HFF-Myc (cell line): ENCODE measurements at regions not wholly inside any gene's neighbourhood (a gene's known extent, or its start where the extent isn't known, plus 50 kb on each side); places are given as distances from the start of the nearest gene placed in this dataset.

Experiments used
- DNase-seq: peaks from one replicate; pipeline ENCODE4 v3.0.0-alpha.2; 2011; ENCODE audit warnings: low read depth; ENCODE audit errors: extremely low read depth
- H3K4me3 ChIP-seq: replicated peaks from 2 replicates; pipeline ENCODE4 v1.5.1; 2011; ENCODE audit warnings: low read depth, mild to moderate bottlenecking, control low read depth, low read length
- CTCF ChIP-seq: IDR thresholded peaks from 2 replicates; pipeline ENCODE4 v1.5.1; 2012; ENCODE audit warnings: mild to moderate bottlenecking, low read depth, low read length, control low read depth; ENCODE audit errors: missing control alignments

DNA sequence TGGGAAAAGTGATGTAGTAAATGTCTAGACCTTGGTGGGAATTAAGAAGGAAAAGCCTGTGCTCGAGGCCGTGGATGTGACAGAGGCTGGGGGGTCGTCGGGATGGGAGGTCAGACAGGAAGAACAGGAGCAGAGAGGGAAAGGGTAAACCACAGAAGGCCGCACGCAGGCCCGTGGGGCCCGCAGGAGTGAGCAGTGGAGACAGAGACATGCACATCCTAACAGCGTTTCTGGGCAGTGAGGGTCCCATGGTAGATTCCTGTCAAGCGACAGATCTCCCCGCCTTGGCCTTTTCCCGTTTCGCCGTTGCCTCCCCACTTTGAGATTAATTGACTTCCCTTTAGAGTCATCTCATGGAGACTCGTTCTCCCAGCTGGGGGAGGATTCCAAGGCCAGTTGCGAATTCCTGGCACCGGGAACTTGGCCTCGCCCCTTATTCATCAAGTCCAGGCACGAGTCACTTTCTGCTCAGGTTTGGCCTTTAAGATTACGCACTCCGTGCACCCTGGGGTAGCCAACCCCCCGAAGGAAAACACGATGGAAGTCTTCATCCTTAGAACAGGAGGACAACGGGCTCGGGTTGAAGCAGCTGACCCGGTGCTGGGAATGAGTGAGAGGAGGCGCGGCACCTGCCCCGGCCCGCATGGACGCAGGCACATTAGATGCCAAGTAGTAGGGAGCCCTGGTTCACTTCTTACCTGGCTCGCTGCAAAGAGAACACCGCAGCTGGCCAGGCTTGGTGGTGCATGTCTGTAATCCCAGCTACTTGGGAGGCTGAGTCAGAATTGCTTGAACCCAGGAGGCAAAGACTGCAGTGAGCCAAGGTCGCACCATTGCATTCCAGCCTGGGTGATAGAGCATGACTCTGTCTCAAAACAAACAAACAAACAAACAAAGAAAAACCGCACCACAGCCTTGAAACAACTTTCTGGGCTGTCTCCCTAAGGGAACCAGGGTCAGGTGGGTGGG lies 315.2 kb upstream of the SHH start:
- TF ChIP-seq CTCF: no peak
- no peak overlapping the region for H3K4me3 ChIP-seq
- DNase-seq: no peak

- no peak for DNase-seq
- no peak for TF ChIP-seq CTCF
- no peak overlapping the region for H3K4me3 ChIP-seq
Observed at GRCh38 chr7:156125841-156126730, 313.8 kb upstream of the SHH start.

DNA sequence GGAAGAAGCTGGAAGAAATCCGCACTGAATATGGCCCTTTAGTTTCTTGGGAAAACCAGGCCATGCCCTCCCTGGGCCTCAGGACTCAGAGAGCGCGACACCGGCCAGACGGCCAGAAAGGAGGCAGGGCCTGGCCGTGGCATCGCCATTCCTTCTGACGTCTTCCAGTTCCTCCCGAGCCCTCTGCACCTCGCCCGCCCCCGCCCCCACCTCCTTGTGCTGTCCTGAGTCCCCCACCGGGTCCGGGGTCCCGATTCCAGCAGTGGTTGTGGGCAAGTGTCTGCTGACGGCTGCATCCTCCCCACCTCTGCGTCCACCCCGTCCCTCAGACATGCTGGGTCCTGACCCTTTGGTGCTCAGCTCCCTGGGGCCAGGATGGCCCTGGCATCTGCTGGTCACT lies 312.1 kb upstream of the SHH start:
- H3K4me3 ChIP-seq: no peak overlapping the region
- no peak for DNase-seq
- TF ChIP-seq CTCF: no peak

- DNase-seq: no peak
- TF ChIP-seq CTCF: no peak
- H3K4me3 ChIP-seq: no peak overlapping the region
Observed at GRCh38 chr7:156123362-156123761, 311.1 kb upstream of the SHH start.

DNA sequence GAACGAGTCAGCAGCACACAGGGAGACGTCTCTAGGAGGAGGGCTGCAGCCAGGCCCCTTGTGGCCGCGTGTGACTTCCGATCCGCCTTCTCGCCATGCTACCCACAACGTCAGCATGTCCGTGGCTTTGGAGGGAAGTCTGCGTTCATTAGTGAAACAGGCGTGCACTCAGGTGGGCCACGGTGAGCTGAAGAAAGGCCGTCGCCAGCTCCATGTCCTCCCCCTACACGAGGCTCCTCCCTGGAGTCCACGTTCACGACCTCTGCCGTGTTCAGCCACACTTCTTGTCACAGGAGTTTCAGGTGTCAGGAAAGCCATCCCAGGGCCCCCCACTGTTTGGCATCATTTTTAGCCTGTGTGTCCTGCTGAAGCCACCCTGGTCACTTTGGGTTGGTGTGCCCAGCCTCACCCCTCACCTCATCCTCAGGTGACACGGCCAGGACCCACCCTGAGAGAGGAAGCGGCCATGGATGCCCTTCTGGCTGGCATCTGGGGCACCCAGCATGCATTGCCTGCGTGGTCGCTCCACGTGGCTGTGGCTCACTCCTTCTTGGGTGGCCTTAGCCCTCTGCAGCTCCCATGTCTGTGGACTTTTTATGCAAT lies 310.6 kb upstream of the SHH start:
- no peak for DNase-seq
- no peak overlapping the region for H3K4me3 ChIP-seq
- no peak for TF ChIP-seq CTCF

DNA sequence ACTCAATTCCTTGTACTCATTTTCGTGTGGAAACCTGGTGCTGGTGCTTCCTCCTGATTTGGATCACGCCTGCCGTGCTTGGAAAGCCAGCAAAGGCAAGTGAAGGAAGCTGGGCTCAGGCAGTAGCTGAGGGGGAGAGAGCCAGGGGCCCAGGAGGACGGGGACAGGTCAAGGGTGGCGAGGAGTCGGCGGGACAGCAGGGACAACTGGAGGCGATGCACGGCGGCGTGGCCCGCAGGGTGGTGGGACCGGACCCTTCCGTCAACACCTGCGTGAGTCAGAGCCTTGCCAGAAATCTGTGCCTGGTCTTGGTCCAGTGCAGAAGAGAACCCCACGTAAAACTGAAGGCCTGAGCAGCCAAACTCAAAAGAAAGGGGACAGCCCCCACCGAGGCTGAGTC lies 309.7 kb upstream of the SHH start:
- DNase-seq: no peak
- no peak overlapping the region for H3K4me3 ChIP-seq
- no peak for TF ChIP-seq CTCF
